ENCODE measurements at regions not wholly inside any gene's neighbourhood (a gene's known extent, or its start where the extent isn't known, plus 50 kb on each side); places are given as distances from the start of the nearest gene placed in this dataset.
"Not testable (repeated sequence)": the region's sequence is repeated elsewhere in the genome, so short reads cannot be mapped to it uniquely, and the experiment has no call there.

DNA sequence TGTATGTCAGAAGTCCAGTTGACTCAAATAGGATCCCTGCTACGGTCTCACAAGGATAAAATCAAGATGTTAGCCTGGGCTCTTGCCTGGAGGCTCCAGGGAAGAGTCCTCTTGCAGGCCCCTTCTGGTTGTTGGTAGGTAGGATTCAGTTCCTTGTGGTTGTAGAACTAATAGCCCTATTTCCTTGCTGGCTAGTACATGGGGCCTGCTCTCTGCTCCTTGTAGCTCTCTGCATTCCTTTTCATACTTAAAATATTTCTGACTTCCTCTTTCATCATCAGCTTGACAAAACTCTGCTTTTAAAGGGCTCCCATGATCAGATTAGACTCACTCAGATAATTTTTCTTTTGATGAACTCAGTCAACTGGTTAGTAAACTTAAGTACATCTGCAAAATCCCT is 756.7 kb downstream of the GATA3 start:
- ATAC-seq (no peak), DNase-seq (ENCODE audit: low spot score) (no peak)

DNA sequence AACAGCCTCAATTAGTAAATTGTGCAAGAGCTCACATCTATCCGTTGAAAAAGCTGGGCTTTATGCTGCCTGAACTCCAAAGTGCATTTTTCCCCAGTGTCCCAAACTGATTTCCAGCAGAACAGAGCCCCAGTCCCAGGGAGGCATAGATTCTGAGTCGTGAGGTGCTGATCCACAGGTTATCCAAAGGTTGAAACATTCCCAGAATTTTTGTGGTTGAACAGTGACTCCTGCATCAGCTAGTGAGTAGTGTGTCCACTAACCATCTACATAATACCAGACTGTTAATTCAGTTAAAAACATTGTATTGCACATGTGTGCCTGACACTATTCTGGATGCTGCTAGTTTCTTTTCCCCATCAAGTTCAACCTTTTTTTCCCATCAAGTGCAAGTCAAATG is 761.5 kb downstream of the GATA3 start:
- ATAC-seq (no peak), DNase-seq (ENCODE audit: low spot score) (no peak)

DNA sequence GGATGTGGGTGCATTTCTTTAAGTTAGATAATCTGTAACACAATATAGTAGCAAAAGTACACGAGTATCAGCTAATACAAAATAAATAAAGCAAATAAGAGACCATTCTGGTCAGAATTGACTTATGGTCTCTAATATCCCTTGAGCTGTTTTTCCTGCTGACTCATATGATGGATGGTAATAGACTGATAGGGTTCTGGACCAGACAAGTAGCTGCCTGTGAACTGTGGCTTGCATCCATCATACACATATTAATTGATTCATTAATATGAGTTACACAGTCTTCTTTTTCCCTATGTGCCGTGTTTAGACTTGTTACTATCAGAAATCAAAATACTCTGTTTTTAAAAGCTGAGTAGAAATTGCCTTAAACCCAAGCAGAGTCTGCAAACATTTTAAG is 762.8 kb downstream of the GATA3 start:
- DNase-seq (ENCODE audit: low spot score), result no peak
- ATAC-seq, result no peak

DNA sequence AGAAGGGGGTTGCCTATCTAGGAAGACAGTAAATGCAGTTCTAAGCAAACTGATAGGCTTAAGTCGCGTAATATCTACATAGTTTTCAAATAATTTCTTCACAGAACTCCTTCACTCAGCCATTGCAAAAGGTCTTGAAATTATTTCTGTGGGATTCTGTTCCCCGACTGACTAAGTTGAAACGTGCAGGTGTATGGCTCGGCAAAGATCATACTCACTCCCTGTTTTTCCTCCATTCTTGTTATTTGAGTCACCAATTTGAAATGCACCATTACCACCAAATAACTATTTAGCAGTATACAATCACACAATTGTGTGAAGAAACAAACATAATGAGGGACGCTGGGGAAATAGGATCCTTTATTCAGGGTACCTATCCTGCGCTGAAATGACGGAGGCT is 771.1 kb downstream of the GATA3 start:
- no peak for DNase-seq (ENCODE audit: low spot score)
- ATAC-seq, result no peak

DNA sequence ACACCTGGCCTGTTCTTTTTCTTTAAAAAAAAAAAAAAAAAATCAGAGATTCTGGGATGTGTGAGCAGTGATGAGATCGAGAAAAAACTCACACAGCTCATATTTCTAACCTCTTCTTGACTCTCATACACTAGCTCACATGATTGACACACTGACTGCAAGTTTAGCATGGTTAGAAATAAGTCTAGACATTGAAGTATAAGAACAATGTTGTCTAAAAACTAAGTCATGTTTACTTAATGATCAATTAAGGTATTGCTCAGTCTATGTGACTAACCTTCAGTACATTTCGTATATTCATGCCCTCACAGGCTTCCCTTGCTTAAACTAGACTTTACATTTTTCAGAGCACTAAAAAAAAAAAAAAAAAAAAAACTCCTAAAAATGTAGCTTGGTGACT is 775.1 kb downstream of the GATA3 start:
- DNase-seq (ENCODE audit: low spot score) (no peak), ATAC-seq (no peak)

DNA sequence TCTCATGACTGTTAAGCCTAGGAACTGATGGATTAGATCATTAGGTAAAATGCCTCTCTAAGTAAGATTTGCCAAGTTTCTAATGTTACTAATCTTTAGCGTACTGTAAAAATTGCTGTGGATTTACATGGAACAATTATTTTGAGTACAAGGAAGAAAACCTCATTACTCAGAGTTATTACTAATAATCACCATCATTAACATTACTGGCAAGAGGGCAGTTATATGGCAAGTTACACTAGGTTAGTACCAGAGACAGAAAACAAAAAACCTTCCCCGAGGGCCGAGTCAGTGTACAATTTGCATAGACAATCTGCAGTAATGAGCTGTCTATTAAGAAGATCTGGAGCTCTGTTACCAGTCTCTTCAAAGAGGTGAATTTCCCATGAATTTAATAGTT is 775.6 kb downstream of the GATA3 start:
- DNase-seq (ENCODE audit: low spot score) (no peak), ATAC-seq (no peak)

DNA sequence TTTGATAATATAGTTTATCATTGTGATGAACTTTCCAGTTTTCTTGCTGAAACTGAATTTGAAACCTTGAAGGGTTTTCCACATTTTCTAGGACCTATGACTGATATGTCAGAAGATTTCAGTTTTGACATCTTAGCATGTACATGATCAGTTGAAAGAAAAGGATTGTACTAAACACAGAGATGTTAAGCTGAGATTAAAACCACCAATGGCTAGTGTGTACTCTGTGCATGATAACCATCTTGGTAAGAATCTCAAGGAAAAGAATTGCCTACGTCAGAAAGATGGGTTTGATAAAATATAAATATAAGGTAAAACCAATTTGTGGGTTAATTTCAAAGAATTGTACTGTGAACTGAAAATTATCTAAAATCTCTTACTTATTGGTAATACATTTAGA is 776.4 kb downstream of the GATA3 start:
- ATAC-seq, result no peak
- DNase-seq (ENCODE audit: low spot score), result no peak

DNA sequence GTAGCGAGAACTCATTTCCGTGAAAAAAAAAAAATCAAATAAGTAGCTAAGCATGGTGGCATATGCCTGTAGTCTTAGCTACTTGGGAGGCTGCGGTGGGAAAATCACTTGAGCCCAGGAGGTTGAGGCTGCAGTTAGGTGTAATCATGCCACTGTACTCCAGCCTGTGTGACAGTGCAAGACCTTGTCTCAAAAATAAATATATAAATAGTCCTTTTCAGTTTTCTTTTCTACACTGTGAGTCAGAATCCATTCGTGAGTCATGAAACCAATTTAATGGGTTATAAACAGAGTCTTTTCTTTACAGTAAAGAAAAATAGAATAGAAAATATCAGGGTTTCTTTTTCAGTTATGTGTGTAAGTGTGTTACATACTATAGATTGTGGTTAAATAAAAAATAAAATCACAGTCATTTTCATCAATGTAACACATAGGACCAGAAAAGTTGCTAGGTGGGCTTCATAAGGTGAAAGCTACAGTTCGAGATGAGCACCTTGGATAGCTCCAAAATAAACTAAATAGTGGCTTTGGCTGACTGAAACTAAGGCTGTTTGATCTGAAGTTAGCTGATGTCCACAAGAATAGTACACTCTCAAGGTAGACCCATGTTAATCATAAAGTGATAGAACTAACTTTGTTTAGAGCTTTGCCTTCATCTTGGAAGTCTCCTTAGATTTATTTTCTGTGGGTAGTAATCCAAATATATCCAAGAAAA is 781.1 kb downstream of the GATA3 start:
- DNase-seq (ENCODE audit: low spot score), result no peak
- no peak for ATAC-seq

DNA sequence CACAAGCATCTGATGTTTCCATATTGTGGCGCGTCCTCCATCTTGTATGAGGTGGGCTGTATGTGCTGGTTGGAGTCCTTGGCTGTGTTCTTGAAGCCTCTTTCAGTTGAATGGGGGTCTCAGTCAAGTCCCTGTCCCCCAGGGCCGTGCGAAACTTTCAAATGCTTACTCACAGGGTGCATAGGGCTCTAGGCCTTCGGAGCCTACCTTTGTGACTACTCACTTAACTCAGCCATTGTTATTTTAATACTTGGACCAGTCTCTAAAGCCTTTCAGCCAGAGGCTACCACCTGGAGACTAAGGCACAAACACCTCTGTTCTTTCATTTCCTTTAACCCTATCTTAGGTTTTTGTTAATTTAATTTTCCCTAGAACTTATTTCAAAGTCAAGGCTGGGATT is 785.9 kb downstream of the GATA3 start:
- DNase-seq (ENCODE audit: low spot score) (no peak), ATAC-seq (no peak)

DNA sequence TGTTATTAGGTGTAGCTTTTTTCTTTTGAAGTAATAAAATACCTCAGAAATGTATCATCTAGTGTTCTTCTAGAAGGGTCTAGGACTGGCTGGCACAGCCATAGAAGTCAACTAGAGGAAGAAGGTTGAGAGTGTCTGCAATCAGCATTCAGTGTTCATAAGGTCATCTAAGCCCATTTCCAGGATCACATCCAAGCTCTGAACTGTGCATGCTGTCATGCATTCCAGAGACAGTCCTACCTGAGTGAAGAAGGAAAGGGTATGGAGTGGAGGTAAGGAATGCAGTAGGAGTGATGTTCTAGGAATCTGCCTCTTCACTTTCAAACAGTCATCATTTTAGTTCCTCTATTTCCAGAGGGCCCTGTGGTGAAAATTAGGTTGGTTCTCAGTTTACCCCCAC is 789.7 kb downstream of the GATA3 start:
- ATAC-seq (no peak), DNase-seq (ENCODE audit: low spot score) (no peak)

DNA sequence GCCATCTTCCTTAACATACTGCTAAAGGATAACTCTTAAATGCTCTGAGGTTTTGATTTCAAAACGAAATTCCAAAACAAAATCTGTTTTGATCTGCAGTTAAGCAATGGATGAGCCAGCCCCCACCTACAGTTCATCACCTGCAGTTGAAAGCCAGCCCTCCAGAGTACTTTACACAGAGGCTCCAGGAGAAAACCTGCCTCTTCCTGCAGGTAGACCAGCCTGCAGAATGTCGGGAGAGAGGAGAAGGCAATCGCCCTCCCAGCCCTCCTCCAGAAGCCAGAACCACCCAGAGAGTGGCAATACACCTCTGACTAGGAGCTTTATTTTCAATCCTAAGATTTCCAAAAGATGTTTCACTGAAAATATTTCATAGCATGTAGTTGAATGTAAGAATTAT is 798.1 kb downstream of the GATA3 start:
- no peak for ATAC-seq

DNA sequence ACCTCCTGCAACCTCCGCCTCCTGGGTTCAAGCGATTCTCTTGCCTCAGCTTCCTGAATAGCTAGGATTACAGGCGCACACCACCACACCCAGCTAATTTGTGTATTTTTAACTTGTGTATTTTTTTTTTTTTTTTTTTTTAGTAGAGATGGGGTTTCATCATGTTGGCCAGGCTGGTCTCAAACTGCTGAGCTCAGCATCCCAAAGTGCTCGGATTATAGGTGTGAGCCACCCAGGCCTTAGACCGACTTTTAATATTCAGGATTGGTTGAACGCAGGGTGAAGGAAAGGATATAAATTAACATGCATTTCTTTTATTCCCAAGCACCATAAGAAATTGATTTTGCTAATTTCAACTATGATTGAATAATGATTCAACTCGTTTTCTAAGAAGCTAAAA is 798.6 kb downstream of the GATA3 start:
- DNase-seq (ENCODE audit: low spot score), result no peak
- no peak for ATAC-seq

More for the DNA sequence above, 798.1 kb downstream of the GATA3 start:
- DNase-seq (ENCODE audit: low spot score), result no peak

DNA sequence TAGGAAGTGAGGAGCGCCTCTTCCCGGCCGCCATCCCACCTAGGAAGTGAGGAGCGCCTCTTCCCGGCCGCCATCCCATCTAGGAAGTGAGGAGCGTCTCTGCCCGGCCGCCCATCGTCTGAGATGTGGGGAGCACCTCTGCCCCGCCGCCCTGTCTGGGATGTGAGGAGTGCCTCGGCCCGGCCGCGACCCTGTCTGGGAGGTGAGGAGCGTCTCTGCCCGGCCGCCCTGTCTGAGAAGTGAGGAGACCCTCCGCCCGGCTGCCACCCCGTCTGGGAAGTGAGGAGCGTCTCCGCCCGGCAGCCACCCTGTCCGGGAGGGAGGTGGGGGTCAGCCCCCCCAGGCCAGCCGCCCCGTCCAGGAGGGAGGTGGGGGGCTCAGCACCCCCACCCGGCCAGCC is 814.4 kb downstream of the GATA3 start:
- not testable (repeated sequence) for ATAC-seq; DNase-seq (ENCODE audit: low spot score)

DNA sequence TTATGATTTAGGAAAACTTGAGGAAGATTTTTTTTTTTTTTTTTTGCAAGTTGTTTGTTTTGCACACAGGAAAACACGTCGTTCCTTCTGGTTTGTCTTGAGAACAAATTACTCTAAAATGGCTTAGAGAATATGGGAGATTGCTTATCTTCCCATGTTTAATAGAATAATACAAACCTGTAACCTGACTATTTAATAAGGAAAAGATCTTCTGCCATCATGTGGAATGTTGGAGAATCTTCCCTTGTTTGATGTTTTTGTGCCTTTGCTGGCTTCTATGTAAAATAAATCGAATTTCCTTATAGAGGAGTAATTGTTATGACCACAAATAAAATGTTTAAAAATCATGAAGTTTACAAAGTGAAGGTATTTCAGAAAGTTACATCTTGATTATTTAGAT is 818.8 kb downstream of the GATA3 start:
- DNase-seq (ENCODE audit: low spot score), result no peak

DNA sequence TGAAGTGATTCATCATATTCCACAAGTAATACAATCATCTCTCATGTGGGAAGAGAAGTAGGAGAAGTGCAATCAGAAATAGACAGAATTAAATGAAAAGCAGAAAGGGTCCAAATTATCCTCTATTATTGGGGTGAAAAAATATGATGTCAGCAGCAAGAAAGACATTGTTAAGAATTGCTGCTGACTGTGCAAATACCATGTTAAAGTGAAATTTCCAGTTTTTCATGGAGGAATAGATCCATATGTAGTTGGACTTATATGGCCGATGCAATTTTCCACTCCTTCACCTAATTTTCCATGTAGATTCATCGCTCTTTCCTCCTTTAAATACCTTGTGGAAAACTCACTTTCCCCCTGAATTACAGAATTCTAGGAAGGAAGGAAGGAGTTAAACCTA is 819.8 kb downstream of the GATA3 start:
- ATAC-seq (no peak), DNase-seq (ENCODE audit: low spot score) (no peak)

More for the DNA sequence above, 818.8 kb downstream of the GATA3 start:
- ATAC-seq, result no peak

DNA sequence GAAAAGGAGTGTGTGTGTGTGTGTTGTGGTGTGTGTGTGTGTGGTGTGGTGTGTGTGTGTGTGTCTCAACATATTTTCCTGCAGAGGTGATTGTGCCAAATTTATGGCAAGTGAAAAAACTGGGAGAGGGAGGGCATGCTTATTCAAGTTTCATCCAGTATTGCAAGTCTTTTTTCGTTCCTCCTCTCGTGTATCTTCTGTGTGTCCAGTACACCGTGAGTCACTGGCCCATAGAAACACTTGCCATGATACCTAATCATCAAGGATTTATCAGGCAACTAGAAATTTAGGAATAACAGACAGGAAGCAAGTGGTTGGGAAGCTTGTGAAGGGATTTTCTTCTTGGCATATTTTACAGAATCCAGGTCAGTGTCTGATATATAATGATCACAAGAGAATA is 820.5 kb downstream of the GATA3 start:
- no peak for DNase-seq (ENCODE audit: low spot score)
- no peak for ATAC-seq

DNA sequence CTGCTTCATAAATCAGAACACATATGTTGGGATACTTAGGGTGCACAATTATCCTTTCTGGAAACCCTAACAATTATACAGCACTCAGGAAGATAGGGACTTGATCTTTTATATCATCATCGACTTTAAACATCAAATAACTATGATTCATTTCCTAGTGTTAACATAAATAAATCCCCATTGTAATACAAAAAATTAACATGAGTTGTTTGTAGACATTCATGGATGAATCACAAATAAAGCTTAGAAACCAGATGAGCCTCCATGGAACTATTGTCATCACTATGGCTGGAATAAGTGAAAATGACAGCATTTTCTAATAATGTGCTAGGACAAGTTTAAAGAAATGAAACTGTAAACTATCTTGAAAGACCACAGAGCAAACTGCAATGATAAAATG is 821.7 kb downstream of the GATA3 start:
- no peak for DNase-seq (ENCODE audit: low spot score)
- no peak for ATAC-seq

DNA sequence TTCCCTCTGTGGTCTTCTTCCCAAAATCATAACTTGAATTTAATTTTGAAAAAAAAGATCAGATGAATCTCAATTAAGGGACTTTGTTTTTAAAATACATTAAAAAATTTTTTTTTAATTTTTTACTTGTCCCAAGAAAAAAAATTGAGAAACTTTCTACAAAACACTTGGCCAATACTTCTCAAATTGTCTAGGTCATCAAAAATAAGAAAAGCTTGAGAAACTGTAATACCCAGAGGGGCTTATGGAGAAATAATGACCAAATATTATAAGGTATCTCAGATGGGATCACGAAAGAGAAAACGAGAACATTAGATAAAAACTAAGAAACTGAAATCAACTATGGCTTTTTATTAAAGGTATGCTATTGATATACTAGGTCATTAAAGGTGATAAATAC is 835.0 kb downstream of the GATA3 start:
- no peak for DNase-seq (ENCODE audit: low spot score)
- no peak for ATAC-seq

DNA sequence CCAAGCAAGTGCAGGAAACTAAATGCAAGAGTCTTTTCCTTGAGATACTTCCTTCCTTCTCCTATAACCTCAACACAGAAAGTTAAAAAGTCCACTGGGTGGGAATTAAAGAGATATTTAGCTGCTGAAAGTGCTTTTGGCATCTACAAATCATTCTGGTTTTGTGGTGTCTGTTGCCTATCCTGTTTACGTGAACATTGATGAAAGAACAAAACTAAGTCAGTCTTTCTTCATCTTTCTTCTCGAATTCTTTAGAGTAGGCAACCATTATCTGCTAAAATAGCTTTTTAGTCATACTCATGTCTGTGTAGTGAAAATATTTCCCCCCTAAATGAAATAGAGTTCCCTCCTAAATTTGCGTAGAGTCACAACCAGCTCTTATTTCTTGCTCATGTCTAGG is 838.6 kb downstream of the GATA3 start:
- DNase-seq (ENCODE audit: low spot score) (no peak), ATAC-seq (no peak)

DNA sequence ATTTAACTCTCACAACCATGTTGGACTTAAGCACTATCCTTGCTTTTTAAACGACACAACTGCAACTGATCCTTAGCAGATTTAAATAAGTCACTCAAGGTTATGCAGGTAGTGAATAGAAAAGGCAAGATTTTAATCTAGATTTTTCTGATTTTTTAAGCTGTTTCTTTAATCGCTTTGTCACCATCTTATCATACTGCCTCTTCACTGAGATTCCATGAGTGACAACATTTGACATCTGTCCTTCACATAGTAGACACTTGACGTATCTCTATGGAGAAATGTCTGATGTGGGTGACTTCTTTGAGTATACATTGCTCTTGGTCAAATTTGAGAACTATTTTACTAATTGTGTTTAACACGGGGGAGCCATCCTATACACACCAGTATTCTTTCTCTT is 839.7 kb downstream of the GATA3 start:
- ATAC-seq (no peak), DNase-seq (ENCODE audit: low spot score) (no peak)

DNA sequence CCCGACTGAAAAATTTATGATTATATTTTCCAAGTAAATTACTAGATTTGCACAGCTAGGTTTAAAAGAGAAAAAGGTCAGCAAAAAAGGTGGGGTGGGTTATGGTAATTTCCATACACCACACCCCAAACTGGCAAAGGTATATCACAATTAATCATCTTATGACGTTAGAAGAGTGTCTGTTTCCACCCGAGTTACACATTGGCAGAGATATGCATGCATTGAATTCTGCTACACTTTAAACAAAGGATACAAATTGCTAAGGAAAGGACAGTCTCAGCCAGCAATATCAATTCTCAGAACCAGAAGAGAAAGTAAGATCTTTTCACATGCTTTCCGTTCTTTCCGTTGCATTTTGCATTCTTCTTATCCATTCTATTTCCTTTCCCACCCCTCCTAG is 843.3 kb downstream of the GATA3 start:
- DNase-seq (ENCODE audit: low spot score) (no peak), ATAC-seq (no peak)

DNA sequence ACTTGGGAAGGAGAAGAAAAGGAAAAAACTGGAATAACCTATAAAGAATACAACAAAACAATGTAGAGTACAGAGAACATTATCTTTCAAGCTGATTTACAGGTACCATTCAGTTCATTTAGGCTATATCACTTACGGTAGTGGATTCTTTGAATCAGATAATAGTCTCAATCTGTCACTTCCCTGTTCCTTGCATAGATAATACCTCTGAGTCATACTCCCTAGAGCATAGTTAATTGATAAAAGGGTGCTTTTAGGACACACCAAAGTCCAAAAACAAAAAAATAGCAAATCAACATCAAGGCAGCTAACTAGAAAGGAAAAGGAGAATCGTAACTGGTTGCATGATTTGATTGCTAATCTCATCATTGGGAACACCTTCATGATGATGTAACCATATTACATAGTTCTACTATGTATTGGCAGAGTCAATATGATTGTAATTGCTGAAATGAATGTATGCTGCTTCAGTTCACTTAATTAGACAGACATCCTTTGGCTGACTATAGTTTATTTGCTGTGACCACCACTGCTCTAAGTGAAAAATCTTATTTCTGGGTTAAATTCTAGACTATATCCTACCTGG is 844.4 kb downstream of the GATA3 start:
- DNase-seq (ENCODE audit: low spot score), result no peak
- ATAC-seq, result no peak

DNA sequence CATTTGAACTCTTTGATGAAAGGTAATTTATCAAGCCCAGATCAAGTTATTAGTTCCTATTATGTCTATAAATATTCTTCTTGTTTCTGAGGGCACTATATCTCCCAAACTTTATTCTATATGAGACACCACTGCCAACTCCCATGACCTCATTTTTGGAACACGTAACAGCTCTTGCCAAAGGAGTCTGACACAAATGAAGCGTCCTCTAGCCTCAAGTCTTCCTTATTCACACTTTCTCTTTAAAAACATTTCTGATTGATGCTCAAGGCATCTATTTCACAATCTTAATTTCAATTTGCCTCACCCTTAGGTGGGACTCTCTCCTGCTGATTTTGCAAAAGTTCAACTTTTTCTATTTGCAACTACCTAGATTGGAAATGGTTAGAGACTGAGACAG is 848.4 kb downstream of the GATA3 start:
- no peak for ATAC-seq

More for the DNA sequence above, 848.4 kb downstream of the GATA3 start:
- DNase-seq (ENCODE audit: low spot score), result no peak

Measured in left lobe of liver (tissue), 2 donors.